ENCODE measurements at regions not wholly inside any gene's neighbourhood (a gene's known extent, or its start where the extent isn't known, plus 50 kb on each side); places are given as distances from the start of the nearest gene placed in this dataset.
A peak's percentile ranks its signal among the peaks of the same experiment; 100 is the strongest.

DNA sequence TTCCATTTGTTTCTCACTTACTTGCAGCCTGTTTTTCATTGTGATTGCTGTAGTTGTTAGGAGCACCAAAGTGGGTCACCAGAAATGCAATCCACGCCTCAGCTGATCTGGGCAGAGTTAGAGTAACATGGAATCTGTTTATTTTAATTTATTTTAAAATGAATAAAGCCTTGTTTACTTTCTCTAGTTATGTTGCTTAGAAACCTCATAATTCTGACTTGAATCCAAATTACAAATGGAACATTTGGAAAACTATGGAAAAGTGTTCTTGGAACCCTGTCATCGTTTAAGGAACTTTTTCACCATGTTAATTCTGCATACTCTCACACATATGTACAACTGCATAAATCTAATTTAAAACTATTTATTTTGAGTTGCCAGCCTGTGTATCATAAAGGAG lies 92.2 kb upstream of the DAAM1 start:
- H3K4me3 ChIP-seq (replicated peaks in 1 of 2; ENCODE audit: low read depth in 2 of 2, low read length in 2 of 2) = no peak overlapping the region
- TF ChIP-seq, protein P1, sequence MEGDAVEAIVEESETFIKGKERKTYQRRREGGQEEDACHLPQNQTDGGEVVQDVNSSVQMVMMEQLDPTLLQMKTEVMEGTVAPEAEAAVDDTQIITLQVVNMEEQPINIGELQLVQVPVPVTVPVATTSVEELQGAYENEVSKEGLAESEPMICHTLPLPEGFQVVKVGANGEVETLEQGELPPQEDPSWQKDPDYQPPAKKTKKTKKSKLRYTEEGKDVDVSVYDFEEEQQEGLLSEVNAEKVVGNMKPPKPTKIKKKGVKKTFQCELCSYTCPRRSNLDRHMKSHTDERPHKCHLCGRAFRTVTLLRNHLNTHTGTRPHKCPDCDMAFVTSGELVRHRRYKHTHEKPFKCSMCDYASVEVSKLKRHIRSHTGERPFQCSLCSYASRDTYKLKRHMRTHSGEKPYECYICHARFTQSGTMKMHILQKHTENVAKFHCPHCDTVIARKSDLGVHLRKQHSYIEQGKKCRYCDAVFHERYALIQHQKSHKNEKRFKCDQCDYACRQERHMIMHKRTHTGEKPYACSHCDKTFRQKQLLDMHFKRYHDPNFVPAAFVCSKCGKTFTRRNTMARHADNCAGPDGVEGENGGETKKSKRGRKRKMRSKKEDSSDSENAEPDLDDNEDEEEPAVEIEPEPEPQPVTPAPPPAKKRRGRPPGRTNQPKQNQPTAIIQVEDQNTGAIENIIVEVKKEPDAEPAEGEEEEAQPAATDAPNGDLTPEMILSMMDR (IDR thresholded peaks at IDR 0.05; ENCODE audit: low read depth, low read length) = no peak
- DNase-seq (ENCODE audit: low read depth in 2 of 2) = no peak

DNA sequence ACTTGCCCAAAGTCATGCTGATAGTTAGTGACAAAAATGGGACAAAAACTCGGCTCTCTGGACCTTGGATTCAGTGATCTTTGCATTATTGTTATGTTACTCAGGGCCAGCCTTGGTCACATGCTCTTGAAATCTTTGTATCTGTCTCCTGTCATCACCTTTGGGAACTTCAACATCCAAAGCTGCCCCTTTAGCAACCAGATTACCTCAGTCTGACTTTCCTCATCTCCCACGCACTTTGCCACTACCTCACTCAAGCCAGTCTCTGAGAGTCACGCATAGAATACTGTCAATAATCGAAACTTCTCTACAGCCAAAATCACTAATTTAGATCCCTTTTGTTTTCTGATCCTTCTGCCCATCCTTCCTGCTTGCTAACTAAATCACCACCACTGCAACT lies 90.8 kb upstream of the DAAM1 start:
- peak; percentile 21 to 68 for DNase-seq (ENCODE audit: low read depth in 2 of 2)
- no peak overlapping the region for H3K4me3 ChIP-seq (replicated peaks in 1 of 2; ENCODE audit: low read depth in 2 of 2, low read length in 2 of 2)
- TF ChIP-seq, protein P1 (IDR thresholded peaks at IDR 0.05; ENCODE audit: low read depth, low read length) = no peak

DNA sequence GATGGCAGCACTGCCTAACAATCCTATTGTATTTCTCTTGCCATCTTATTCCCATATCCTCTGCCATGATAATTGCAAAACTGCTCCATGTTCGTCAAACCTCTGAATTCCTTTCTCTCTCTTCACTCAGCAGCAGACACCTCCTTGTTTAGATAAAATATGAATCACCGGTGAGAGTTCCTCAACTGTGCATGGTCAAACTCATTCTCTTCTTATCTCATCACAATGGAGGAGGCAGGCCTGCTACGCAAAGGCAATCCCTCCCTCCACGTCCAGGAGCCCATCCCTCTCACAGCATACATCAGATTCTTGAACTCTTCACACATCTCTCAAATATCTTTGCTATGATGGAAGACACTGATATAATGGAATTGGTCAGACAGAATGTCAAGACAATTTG lies 90.1 kb upstream of the DAAM1 start:
- TF ChIP-seq, protein P1 (IDR thresholded peaks at IDR 0.05; ENCODE audit: low read depth, low read length) = no peak
- peak; percentile 76 to 95 for DNase-seq (ENCODE audit: low read depth in 2 of 2)
- no peak overlapping the region for H3K4me3 ChIP-seq (replicated peaks in 1 of 2; ENCODE audit: low read depth in 2 of 2, low read length in 2 of 2)

DNA sequence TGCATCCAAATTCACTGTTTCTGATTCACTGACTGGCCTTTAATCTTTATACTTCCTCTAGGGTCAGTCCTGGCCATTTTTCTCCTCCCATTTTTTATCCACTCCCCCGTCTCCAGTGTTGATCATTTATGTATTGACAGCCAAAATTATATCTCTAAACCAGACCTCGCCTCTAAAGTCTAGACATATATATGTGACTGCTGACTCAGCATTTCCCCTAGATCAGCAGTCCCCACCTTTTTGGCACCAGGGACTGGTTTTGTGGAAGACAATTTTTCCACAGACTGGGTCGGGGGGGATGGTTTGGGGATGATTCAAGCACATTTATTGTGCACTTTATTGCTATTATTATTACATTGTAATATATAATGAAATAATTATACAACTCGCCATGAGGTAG lies 88.3 kb upstream of the DAAM1 start:
- no peak for DNase-seq (ENCODE audit: low read depth in 2 of 2)
- H3K4me3 ChIP-seq (replicated peaks in 1 of 2; ENCODE audit: low read depth in 2 of 2, low read length in 2 of 2) = no peak overlapping the region
- TF ChIP-seq, protein P1 (IDR thresholded peaks at IDR 0.05; ENCODE audit: low read depth, low read length) = no peak

DNA sequence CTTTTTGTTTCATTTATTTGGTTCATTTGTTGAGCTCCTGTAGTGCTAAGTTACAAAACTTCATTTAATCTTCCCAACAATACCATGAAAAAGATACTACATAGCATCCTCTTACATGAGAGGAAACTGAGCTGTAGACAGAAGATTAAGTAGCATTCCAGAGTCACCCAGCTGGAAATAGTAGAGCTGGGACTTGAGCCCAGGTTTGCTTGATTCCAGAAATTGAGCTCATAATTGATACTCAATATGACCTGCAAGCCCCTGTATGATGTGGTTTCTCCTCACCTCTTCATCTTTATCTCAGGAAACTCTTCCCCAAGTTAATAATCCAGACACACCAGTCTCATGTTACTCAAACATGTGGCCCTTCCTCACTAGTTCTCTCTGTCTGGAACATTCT lies 87.0 kb upstream of the DAAM1 start:
- TF ChIP-seq, protein P1 (IDR thresholded peaks at IDR 0.05; ENCODE audit: low read depth, low read length) = no peak
- DNase-seq (ENCODE audit: low read depth in 2 of 2) = no peak
- no peak overlapping the region for H3K4me3 ChIP-seq (replicated peaks in 1 of 2; ENCODE audit: low read depth in 2 of 2, low read length in 2 of 2)

DNA sequence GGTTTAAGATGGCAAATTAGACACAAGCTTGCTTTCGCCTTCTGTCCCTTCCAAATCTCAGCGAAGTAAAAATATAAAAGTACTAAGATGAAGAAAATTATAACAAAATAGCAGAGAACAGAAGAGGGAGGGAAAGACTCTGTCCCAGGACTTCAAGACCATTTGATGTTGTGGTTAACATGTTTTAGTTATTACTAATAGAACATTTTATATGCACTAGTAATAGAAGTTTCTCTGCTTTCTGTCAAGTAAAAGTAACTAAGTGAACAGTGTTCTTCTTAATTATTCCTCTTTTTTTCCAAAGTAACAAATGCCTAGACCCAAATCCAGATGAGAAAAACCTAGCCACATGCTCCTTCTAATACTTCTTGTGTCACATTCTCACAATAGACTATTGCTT lies 85.1 kb upstream of the DAAM1 start:
- peak in 1 of 2 donors; percentile 57 for DNase-seq (ENCODE audit: low read depth in 2 of 2)
- TF ChIP-seq, protein P1 (IDR thresholded peaks at IDR 0.05; ENCODE audit: low read depth, low read length) = no peak
- H3K4me3 ChIP-seq (replicated peaks in 1 of 2; ENCODE audit: low read depth in 2 of 2, low read length in 2 of 2) = no peak overlapping the region

DNA sequence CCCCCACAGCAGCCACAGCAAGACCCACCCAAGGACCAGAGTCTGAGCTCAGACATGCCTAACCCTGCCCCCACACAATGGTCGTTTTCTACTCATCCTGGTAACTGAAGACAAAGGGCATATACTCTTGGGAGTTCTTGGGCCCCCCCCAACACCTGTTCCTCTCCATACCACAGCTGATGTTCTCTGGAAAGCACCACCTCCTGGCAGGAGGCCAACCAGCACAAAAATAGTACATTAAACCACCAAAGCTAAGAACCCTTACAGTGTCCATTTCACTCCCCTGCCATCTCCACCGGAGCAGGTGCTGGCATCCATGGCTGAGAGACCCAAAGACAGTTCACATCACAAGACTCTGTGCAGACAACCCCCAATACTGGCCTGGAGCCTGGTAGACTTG lies 80.6 kb upstream of the DAAM1 start:
- no peak for DNase-seq (ENCODE audit: low read depth in 2 of 2)
- no peak overlapping the region for H3K4me3 ChIP-seq (replicated peaks in 1 of 2; ENCODE audit: low read depth in 2 of 2, low read length in 2 of 2)
- TF ChIP-seq, protein P1 (IDR thresholded peaks at IDR 0.05; ENCODE audit: low read depth, low read length) = no peak

Data from cardiac fibroblast (primary cell).